Activated CD4-positive, alpha-beta T cell treated with anti-CD3 and anti-CD28 coated beads for 24 hours (primary cell): ENCODE measurements at regions not wholly inside any gene's neighbourhood (a gene's known extent, or its start where the extent isn't known, plus 50 kb on each side); places are given as distances from the start of the nearest gene placed in this dataset.

Experiments used
- DNase-seq, 2 donors: peaks; one replicate each; pipeline ENCODE4 v3.0.0-alpha.2; 2020; ENCODE audit warnings: low read depth in 2 of 2

DNA sequence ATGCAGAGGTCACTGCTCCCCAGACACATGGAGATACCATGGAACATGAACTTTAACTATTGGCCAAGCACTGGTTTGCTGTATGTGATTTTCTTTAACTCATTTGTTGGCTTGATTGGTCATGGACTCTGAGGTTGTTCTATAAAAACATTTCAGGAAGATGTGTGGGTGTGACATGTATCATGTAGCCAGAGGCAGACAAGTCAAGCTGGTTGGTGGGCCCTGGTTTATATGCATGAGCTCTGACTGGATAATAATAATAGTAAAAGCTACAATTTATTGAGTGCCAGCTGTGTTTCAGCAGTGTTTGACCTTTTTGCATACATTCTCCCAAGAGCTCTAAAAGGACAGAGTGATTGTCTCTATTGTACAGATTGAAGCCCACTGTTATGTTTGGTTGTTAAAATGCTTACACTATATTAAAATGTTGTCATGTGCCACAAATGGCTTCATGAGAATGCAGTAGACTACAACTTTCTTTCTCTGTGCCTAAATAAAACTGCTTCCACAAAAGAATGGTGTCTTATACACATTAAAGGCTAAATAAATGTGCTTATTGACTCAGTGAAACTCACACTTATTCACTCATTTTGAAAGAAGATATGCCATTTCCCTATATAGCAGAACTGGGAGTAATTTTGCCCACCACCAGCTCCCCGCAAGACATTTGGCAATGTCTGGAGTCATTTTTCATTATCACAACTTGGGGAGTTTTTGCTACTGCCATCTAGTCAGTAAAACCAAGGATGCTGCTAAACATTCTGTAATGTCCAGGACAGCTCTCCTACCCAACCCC lies 243.6 kb upstream of the NFE2L3 start:
- DNase-seq, result no peak

DNA sequence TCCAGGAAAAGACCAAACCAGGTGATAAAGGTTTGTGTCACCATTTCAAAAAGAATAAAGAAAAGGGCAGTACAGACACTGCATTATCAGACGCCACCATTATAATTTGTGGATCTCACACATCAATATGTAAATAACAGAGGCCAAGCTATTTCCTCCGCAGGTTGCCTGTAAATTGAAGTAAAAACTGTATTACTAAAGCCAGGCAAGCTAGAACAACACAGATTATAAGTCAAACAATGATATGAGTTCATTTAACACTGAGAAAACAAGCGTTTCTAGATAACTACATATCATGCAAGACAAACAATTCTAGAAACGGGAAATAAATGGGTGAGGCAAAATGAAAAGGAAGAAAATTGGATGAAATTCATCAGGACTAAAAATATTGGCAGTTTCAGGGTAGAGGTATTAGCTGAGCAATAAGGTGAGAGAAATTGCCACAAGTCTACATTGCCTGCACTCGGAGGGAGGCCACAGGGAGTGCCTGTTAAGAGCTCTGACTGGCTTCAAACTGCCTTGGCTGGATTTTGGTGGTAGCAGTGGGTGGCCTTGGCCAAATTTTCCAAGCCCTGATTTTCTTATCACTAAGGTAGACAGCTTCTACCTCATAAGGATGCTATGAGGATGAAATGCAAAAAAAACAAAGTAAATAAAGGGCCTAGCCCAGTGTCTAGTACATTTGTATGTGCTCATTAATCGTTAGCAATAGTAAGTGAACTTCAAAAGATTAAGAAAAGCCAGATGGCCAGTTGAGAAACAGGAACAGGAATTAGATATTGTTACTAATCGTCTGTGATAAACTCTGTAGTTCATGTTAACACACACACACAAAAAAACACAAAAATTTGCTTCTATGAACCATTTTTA lies 240.0 kb upstream of the NFE2L3 start:
- no peak for DNase-seq

DNA sequence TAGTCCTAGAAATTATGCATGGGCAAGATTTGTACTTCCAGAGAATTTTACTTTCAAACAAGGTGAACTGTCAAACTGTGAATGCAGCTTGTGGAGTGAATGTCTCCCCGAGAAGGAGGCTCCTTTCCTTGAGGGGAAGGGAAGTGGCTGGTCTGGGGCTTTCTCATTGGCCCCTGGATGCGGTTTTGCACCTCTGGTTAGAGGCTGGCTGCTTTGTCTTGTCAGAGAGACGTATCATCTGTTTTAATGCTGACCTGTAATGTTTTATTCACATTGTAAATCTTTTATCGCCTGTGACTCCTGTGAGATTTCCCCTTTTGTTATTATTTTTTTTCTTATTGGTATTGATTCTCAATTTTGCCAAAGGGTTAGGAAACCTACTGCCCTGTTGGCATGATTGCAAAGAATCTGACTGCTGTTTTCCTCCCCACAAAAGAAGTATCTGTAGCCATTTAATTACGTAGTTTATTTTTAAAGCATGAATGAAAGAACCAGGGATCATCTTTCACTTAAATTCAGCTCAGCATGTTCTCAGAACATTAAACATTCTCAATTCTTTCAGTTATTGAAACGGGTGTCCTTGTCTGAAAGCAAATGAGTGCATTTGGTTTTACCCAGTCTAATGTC lies 238.3 kb upstream of the NFE2L3 start:
- no peak for DNase-seq

DNA sequence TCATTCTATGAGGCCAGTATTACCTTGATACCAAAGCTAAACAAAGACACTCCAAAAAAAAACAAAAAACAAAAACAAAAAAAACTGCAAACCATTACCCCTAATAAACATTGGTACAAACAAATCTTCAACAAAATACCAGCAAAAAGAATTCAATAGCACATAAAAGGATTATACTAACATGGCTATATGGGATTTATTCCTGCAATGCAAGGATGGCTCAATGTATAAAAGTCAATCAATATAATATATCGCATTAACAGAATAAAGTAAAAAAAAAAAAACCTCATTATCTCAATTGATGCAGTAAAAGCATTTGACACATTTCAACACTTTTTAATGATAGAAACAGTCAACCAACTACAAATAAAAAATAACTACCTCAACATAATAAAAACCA lies 233.3 kb upstream of the NFE2L3 start:
- no peak for DNase-seq

DNA sequence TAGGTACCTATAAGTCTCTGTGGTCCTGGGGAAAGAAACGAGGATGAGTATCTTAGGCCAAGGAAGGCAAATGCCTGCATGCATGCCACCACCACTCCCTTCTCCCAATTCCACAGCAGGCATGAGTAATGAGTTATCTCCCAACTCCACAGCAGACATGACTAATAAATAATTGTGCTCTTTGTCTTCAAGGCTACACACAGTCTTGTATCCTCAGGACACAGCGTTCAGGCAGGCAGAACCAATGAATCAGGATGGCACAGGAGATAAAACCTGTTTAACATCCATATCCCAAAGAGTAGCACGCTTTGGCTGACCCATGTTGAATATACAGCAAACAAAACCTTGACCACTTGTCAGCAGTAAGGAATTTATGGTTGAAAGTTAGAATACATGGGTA lies 229.7 kb upstream of the NFE2L3 start:
- no peak for DNase-seq

DNA sequence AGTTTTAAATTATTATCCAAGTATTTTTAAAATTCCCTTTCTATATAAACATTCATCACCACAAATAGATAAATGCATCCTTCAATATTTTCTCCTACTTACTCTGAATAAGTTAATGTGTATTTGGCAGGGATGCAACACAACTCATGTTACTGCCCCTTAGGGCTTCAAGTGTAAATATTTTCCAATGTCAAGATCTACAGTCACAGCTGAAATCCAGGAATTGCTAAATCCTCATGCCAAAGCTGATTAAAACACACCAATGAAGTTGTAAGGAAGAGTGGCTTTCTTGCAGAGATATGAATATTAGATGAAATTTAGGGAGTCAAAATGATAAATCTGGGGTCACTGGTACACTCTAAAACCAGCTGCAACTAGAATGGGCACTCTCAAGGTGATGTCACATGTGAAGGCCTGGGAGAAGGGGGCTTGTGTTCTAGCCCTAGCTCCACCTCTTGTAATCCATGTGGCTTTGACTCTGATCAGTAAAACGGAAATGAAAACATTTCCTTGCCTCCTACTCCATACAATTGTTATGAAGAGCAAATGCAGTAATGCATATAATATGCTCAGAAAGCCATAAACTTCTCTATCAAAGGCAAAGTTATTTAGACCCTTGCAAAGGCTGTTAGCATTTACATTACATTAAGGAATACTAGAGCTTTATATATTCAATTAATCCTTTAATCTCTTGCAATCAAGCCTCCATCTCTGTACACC lies 228.1 kb upstream of the NFE2L3 start:
- no peak for DNase-seq

DNA sequence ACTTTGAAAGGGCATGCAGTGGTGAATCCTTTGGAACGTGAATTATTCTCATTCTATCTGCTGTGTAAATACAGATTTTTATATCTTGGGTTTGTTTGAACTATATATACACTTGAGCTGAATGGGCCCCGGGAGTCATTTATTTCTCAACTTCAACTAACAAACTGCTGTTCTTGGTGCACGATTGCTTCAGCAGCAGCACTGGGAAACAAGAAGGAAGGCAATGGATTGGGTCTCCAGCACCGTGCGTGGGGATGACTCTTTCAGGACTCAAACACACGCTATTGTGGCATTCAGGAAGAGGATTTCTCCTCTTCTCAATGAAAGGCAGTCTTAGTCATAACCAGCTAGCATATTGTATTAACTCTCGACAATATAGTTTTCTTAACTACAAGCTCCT lies 226.0 kb upstream of the NFE2L3 start:
- DNase-seq, result no peak

DNA sequence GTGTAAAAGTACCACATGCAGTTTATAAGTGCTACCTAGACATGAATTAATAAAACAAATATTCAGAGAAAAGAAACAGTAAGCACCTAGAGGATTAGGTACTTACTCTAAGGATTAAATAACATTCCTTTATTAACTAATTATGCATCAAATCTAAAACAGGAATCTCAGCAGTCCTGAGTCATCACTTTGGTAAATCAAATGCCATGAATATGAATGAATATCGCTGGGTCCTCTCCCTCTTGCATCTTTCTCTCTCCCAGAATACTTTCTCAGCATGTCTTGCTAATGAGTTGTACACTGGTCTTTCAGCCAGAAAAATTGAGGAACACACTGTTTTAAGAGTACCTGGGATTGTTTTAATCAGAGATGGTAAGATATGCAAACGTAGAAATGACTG lies 225.5 kb upstream of the NFE2L3 start:
- DNase-seq, result no peak

DNA sequence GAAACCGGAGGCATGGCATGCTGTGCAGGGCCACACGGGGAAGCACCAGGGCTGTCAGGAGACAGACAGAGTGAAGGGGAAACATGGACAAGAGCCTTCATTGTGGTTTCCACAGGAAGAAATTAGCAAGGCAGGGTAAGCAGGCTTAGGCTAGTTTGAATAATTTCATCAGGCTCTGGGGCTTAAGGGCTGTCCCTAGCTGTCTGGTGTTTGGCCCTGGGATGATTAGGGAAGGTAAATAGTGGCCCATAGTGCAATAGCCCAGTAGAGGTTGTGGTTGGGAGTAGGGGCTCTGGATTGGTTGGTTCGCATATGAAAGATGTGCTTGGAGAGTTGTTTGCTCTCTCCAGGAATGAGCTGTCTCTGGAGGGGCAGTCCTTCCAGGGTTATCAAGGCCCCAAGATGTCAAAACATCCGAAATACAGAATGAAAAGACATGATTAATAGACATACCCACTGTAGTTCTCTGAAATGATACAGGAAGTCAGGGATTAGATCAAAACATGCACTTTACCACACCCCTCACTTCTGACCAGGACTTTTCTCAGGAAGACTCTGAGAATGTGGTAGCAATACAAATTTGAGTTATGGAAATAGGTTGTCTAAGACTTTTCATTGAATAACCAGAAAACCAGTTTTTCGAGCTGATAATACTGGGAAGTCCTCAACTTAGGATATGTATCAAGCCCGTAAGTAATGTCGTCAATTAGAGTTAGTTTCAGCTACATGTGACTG lies 224.9 kb upstream of the NFE2L3 start:
- DNase-seq, result no peak

DNA sequence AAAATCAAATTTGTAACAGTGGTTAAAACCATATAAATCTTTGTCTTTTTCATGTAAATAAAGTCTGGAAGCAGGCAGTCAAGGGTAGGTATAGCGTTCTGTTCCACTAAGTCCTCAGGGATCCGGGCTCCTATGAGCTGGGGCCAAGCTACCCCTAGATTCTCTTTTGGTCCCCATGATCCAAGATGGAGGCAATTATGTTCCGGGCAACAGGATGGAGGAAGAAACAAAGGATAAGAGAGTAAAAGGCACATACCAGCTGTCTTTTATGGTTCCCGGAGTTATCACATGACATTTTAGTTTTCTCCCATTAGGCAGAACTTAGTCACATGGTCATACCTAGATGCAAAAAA lies 224.4 kb upstream of the NFE2L3 start:
- no peak for DNase-seq

DNA sequence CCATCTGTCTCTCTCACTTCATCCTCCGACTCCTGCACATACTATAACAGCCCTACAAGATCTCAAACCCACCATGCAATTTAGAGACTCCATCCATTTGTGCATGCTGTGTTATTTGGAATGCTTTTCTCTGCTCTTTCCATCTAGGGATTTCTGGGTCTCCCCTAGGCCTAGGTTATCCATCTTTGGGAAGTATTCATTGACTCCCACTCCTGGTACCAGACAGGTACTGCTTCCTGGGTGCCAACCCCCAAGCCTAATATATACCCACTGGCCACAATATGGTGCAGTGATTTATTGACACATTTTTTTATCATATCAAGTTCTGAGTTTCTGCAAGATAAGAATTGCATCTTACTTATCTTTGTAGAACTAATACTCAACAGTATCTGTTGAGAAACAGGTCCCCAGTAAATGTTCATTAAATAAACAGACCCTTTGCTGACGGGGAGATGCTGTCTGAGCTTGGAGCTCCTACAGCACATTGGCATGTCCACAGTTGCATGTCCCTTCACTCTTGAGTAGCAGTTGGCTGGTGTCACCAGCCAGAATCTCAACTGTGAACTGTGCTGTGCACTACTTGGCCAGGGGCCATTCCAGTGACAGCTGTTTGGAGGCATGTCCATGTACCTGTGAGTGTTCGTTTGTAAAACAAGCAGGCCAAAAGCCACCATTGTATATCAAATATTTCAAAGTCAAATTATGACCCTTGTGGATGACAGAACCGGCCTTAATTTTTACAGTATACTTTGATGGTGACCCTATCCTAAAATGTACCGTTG lies 223.3 kb upstream of the NFE2L3 start:
- DNase-seq, result no peak

DNA sequence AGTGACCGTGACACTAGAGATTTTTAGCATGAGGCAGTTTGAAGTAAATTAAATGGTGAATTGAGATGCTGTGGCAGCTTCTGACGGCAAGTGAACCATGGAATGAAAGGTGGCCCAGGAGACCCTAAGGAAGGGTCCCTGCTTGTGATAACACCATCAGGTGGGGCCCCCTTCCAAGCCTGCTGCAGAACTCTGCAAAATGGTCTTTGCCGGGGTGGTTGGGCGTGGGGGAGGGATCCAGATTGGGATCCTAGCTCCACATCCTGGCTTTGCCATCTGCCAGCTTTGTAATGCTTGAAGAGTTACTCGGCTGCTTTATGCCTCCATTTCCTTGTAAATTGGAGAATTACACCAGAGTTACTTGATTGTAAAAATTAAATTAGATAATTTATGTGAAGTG lies 222.6 kb upstream of the NFE2L3 start:
- DNase-seq, result no peak

DNA sequence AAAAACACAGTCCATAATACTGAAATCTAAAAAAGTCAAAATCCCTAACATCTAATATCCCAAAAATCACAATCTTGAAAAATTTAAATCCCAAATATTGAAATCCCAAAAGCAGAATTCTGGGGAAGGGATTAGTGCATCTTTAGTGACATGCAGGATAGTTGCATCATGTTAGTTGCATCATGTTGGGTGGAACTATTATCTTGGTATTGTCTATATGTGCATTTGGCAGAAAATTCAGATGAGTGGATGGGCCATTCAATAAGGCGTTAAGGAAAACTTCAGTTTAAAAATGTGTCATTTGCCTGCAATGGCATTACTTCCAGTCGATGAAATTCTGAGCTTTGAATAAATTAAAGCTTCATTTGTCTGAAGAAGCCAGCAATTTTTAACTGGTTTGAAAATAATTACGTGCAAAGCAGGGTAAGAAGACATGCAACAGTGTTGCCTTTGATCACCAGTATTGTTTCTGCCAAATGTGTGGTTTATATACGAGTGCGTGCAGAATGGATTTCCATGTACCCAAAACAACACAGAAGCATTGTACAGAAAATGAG lies 221.4 kb upstream of the NFE2L3 start:
- no peak for DNase-seq

DNA sequence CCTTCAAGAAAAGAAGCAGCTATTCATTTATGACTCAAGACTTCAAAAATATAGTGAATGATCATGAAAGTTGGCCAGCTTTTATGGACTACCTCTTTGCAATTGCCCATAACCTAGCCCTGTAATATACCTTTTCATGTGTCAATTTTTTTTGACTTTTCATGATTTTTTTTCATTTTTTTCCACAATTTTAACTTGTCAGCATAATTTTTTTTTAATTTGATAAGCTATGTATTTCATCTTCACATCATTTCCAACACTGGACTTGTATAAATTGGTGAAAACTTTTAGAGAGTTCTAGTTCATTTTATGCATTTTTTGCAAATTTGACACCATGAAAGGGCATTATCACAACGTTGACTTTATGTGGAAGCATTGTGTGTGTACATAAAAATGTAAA lies 220.8 kb upstream of the NFE2L3 start:
- no peak for DNase-seq

DNA sequence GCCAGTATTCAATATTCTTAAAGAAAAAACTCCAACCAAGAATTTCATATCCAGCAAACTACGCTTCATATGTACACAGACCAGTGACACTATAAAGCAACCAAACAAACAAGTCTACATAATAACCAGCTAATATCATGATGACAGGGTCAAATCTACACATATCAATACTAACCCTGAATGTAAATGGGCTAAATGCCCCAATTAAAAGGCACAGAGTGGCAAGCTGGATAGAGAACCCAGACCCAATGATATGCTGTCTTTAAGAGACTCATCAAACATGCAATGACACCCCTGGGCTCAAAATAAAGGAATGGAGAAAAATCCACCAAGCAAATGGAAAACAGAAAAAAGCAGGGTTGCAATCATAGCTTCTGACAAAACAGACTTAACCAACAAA lies 218.1 kb upstream of the NFE2L3 start:
- DNase-seq, result no peak

DNA sequence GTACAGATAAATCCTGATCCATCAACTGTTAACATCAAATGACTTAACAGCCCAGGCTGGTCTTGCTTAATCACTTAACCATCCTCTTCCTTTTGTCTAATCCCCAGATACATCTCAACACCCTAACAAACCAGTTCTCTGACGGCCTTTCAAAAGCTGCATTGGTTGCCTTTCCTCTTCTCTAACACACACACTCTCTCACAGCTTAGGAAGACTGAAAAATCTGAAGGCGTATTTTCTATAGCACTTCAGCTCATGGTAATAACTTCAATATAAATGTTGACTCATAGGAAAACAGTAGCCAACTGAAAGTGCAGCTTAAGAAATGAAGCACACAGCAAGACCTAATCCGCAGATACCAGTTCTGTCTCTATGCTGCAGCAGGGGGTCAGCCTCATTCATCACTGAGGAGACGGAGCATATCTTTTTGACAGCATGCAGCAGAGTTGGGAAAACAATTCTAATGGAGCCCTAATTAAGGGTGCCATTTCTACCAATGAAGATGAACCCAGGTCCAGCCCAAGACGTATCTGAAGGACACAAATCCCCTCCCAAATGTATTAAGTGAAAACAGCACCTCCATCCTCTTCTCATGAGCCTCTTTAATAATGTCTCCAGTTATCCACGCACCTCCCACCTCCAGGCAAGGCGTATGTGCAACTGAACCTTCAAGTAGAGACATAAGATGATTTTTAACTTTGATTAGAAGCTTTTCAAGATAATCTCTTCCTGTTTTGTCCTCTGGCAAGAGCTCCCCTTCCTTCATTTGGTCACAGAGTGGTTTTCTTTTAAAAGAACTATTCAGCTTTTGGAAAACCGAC lies 211.7 kb upstream of the NFE2L3 start:
- DNase-seq, result no peak

DNA sequence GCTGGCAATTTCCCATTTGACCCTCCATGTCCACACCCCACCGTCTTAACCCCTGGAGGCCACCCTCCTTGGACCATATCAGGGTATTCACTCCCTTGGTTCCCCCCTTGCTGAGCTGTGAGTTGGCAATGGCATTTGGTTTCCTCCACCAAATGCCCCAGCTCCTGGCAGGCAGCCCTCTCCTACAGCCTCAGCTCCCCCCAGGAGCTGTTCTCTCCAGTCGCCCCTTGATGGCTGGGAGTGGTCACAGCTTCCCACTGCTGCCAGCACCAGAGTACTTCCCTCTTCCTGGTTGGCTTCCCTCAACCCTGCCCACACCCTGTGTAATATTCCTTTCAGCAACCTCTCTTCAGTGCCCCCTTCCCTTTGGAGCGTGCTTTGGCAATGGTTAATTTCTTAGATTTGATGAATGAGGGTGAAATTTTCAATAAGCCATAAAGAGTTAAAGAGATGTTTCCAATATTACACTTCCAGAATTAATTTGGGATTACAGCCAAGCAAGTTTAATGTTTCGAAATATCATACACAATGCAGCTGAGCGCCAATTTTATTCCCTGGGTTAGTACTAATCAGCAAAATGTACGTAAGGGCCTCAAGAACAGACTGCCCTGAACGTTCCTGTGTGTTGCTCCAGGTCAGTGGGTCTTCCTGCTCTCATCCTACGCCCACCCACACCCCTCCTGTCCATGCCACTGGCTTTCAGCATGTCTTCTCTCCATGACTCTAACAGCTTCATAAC lies 207.1 kb upstream of the NFE2L3 start:
- no peak for DNase-seq

DNA sequence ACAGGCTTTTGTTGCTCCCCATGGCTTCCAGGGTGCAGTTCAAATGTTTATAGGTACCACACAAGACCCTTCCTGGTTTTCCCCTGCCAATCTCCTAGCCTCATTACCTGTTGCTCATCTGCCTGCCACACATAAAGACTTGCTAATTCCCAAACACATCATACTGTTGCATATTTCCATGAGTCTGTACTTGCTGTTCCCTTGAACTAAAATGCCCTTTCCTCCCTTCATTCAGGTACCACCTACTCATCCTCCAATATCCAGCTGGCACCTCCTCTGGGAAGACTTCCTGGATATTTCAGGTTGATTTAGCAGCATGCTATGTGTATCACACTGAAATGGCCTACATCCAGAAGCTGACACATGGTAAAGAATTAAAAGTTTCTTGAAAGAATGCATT lies 206.4 kb upstream of the NFE2L3 start:
- DNase-seq, result no peak

DNA sequence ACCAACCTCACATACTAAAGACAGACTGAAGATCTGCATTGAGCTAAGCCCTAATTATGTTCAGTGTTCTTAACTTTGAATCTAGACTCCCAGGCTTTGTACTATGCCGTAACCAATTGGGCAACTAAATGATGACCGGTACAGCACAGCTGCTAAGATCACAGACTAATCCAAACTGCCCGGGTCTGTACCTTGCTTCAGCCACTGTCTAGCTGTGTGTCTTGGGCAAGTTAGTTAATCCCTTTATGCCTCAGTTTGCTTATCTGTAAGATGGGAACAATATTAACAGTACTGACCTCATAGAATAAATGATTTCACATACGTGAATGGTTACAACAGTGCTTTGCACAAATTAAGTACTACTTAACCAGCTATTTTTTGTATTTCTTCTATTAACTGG lies 205.8 kb upstream of the NFE2L3 start:
- no peak for DNase-seq
